NOMO-1 treated with DMSO at 0.1 percent for 48 hours (cell line): ENCODE measurements at regions not wholly inside any gene's neighbourhood (a gene's known extent, or its start where the extent isn't known, plus 50 kb on each side); places are given as distances from the start of the nearest gene placed in this dataset.
"Not testable (repeated sequence)": the region's sequence is repeated elsewhere in the genome, so short reads cannot be mapped to it uniquely, and the experiment has no call there.

Experiments used
- DNase-seq: peaks from one replicate; lab custom pipeline; 2025; ENCODE audit not compliant: unreplicated experiment; lab: John Stamatoyannopoulos, UW

DNA sequence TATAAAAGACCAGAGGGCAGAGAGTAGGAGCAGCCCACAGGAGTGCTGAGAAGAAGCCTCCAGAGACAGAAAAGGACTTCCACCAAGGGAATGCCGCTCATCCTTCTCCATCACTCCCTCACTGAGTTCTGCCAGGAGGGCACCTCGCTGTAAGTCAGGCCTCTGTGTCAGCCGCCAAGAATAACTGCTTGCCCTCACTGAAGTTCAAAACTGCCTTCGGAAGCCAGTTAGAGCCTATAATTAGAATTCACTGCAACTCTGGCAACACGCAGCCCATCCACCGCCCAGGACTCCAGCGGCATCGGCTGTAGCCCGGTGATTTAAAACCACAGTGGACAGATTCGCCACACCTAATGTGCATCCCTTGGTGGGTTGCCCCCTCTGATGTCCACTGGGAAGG is 281.8 kb upstream of the ZNF507 start:
- no peak for DNase-seq

DNA sequence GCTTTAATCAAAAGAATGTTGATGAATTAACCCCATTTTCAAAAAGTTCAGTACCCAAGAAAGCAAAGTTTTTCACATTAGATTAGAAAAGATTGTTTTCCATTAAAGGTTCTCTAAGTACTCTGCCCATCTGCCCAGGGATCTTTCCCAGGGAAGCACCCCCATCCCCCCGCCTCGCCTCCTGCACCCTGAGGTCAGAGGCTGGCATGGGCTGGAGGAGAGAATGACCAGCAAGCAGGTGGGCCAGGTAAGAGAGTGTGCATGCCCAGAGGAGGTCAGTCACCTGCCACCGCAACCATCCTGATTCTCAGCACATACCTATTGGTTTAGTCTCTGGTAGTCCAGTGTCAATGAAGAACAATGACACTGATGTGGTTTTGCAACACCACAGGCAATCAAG is 279.4 kb upstream of the ZNF507 start:
- no peak for DNase-seq

DNA sequence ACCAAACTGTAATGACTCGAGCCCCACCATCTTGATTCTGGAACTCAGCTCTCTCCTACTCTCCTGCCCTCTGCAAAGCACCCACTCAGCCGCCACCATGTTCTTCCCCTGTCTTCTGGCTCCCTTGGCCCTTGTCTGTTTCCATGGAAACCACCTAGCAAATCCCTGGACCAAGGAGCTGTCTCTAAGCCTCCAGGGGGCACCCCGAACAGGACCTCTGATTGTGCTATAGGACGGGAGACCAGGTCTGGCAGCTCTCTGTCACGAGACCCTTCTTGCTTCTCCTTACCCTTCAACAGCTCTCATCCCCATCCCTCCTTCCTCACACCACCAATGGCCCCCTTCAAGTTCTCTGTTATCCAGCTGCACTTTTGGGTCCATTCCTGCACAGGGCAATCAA is 277.7 kb upstream of the ZNF507 start:
- DNase-seq: no peak

DNA sequence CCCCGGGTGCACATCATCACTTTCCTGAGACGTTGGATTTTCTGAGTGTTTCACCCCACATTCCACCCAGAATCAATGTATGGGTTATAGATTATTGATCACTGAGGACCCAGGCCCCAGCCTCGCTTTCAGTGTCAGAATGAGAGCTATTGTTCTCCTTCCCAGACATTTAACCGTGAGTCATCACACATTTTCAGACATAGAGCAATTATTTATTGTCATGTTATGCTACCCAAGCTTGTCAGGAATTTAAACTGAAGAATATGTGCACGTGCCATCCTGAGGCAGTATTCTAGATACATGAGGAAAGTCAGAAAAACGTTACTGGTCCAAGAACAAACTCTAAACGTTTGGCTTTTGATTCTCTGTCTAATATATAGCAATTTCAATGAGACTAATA is 276.6 kb upstream of the ZNF507 start:
- DNase-seq: no peak

DNA sequence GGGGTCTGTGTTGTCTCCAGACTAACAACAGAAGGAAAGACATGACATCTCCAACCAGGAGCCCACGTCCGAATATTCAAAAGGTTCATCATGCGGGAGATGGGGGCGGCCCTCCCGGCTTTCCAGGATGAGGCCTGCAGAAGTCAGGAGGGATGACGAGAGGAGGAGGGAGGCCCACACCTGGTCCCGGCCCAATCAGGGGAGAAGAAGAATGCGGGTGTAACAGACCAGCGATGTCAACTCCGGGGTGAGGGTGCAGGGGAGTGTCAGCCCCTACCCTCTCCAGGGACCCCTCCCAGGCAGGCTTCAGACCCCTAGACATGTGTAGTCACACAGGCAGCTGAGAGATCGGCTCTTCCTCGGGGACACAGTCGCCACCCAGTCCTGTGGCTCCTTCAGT is 275.3 kb upstream of the ZNF507 start:
- no peak for DNase-seq

DNA sequence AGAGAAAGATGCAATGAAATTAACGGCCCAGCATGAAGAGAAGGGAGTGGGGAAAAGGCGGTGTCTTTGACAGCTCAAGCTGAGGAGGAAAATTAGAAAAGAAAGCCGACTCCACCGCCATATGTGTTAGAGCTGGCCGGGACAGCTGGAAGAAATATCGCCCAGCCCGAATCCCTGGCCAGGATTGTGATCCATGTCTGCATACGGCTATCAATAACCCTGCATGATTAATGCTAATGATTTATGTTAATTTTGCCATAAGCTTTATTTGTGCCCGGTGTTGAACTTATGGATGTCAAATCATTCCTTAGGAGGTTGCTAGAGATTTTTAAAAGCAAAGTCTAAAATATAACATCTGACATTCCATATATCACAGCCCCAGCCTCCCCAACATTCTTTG is 263.4 kb upstream of the ZNF507 start:
- DNase-seq: no peak

DNA sequence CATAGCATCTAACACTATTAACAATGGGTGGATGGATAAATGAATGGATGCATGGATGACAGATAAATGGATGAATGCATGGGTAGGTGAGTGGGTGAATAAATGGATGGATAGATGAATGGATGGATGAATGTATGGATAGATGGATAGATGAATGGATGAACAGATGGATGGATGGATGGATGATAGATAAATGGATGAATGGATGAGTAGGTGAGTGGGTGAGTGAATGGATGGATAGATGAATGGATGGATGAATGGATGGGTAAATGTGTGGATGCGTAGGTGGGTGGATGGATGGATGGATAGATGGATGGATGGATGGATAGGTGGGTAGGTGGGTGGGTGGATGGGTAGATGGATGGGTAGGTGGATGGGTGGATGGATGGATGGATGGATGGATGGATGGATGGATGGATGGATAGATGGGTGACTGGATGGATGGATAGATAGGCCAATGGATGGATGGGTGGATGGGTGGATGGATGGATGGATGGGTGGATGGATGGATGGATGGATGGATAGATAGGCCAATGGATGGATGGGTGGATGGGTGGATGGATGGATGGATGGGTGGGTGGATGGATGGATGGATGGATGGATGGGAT is 260.6 kb upstream of the ZNF507 start:
- DNase-seq: not testable (repeated sequence)

DNA sequence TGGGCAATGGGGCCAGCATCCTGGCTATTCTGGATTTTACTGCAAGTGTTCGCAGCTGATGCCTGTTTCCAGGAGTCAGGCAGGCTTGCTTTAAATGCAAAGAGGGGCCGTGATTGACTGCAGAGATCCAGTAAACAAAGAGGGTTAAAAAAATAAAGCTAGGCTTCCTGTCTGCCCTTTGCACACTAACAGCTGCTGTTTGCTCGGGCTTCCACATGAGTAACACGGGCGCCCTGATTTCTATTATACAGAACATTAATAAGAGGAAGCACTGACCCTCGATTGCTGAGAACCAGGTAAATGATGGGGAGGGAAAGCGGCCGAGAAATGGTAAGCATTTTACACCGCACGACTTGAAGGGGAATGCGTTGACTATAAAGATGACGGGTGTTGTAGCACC is 254.2 kb upstream of the ZNF507 start:
- DNase-seq: no peak

DNA sequence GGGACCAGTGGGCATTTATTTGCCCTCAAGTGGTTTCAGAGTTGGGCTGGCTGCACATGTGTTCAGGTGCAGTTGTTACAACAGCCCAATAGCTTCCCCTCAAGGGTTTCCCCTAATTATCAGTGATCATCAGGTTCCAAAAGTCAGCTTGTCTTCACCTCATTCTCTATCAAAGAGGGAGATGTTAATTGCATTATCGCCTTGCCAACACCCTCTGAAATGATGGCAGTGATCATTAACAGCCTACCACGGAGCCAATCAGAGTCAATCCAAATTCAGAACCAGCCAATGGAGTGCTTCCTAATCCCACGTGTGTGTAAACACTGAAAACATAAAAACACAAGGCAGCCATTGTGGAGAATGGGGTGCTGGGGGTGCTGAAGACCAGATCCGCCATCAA is 248.4 kb upstream of the ZNF507 start:
- DNase-seq: no peak

DNA sequence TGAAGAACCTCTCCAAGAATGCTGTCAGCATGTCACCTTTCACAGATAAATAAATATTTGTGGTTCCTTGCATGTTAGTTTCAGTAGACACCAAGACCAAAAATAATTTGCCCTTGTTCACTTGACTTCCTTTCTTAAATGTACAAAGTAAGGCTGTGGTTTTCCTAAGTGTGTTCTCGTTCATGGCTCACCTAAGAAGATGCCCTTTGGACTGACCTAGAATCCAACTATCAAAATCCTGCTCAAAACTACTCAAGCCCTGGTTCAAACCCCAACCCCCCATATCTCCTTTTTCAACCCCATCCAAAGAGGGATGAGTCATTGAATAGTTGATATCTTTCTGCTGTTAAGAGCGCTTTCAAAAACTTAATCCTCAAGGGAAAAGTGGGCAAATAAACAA is 247.8 kb upstream of the ZNF507 start:
- no peak for DNase-seq

DNA sequence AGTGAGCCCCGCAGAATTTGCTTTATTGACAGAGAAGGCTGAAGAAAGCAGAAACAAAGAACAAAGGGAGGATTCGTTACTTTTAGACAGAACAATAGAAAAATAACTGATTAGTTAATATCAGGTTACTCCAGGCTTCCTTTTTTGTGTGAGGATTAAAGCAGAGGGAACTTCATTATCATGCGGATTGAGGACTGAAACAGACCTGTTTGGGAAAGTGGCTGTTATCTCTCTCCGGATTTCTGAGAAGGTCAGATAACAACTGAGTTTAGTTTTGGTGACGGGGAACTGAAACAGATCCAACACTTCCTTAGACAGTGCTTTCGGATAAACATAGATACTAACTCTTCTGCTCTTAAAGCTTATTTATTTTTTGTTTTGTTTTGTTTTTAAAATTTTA is 246.4 kb upstream of the ZNF507 start:
- DNase-seq: no peak

DNA sequence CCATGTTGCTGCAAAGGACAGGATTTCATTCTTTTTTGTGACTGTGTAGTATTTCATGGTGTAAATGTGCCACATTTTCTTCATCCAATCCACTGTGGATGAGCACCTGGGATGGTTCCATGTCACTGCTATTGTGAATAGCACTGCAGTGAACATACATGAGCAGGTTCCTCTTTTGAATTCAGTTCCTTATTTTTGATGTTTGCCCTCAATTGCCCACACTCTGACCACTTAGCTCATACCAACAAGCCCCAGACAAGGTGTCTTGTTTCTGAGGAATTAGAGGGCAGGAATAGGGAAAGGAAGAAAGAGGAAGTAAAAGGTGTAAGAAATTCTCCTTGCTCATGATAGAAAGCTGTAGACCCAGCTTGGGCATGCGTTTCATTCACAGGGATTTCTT is 244.2 kb upstream of the ZNF507 start:
- DNase-seq: peak; percentile 11

DNA sequence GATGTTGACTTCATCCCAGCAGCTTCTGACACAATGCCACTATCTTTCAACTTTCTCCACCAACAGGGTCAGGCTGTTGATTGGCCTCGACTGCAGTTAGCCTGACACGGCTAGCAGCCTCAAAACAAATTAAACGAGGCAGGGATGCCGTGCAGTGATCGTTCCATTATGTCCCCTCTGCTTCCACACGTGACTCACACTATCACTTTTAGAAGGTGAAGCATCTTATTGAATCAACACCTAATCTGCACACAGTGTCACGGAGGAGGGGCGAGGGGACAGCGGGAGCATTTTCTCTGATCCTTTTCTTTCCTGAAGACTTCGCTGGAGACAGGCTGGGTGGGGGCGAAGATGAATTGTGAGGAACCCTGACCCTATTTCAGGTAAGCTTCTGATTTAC is 241.9 kb upstream of the ZNF507 start:
- DNase-seq: no peak

DNA sequence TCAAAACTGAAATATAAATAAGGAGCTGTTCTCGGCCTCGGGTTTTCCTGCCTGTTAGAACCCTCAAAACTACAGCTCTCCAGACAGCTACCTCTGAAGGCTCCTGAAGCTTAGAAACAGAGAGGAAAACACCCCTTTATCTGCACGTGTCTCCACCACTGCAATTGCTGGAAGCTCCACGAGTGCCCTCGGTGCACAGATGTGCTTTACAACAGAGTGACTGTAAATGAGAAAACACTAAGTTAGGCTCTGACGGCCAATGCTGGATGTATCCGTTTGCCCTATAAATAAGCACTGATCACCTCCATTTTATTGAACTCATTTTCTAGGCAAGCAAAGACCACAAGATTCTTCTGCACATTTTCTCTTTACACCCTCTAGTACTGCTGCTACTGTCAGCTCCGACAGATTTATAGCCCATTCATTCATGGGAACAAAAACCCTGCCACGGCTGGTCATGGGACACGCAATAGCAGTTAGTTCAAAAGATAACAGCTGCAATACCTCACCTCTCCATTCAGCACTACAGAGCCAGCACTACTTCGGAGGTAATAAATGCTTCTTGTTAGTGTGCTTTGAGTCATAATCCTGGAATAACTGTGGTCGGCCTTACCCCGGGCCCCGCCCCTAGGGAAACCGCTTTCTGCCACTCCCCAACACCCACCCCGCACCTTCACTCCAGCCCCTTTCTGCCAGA is 241.1 kb upstream of the ZNF507 start:
- DNase-seq: no peak

DNA sequence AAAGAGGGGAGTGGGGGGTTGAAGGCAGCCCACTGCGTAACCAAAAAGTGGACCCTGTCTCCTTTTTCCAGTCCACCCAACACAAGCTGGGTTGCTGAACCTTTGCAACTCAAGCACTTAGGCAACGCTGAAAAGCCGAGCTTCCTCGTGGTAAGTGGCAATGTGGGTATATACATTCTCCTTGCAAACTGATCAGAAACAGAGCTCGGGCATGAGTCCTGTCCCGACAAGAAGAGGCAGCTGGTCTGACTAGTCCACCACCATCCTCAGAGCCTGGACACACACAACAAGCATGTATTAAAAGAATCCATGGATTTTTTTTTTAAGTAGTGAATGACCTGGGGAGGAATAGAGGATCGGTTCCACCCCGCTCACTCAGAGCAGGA is 240.6 kb upstream of the ZNF507 start:
- DNase-seq: no peak

DNA sequence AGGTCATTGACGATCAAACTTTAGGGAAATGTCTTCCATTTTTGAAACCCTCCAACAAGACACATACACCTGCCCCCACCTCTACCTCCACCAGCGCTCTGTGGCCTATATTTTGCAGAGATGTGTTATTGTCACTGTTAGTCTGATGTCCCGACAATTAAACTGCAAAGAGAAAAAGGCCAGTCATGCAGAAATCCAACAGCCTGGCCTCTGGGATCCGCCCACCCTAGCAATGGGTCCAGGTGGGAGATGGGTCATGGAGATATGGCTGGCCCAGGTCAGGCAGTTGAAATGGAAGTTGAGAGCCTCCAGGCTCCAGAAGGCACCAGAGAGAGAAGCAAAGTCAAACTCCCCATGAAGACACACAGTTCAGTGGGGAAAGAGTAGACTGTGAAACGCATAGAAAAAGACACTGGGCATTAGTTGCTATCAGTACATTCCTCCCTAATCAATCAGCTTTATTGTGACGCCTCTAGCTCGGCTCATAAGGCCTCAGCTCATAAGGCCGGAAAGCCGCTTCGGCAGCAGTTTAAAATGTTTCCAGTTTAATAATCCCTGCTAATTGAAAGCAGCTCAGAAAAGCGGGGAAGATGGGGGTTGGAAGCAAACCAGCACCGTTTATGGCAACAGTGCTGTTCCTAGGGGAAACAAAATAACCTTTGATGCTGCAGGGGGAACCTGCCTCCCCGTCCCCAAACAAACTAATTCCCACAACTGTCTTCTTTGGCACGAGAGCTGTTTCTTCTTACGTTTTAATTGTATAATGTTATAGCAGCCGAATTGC is 239.7 kb upstream of the ZNF507 start:
- no peak for DNase-seq

DNA sequence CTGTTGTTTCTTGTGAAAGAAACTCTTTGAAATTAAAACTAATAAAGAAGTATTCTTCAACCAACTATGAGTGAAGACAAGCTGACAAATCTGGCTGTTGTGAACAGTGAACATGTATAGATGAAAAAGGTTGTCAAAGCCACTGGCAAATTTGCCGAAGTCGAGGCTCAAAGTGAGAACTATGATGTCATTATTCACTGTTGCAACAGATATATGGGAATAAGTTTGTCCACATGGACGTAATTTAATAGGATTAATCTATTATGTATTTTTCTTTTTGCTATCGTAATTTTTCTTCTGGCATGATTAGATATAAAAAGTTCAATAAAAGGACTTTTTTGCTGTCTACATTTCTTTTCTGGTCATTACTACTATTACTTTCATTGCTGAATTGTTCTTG is 223.2 kb upstream of the ZNF507 start:
- no peak for DNase-seq

DNA sequence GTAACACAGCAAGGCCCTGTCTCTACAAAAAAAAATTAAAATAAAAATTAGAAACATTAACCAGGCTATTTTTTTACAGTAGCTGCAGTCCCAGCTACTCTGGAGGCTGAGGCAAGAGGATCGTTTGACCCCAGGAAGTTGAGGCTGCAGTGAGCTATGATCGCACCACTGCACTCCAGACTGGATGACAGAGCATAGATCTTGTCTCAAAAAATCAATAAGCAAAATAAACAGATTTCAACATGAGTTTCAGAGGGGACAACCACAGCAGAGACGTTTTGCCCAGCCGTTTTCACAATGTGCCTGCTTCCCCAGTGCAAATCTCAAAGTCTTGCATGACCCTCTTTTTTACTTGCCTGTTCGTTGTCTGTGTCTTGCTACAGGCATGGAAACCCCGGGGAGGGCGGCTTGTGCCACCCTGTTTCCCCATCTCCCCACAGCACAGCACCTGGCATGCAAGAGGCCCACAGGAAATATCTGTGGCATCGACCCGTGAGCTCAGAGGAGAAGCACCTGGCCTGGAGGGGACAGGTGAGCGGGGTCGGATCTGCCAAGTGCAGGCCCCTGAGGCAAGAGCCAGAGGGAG is 222.0 kb upstream of the ZNF507 start:
- DNase-seq: no peak

DNA sequence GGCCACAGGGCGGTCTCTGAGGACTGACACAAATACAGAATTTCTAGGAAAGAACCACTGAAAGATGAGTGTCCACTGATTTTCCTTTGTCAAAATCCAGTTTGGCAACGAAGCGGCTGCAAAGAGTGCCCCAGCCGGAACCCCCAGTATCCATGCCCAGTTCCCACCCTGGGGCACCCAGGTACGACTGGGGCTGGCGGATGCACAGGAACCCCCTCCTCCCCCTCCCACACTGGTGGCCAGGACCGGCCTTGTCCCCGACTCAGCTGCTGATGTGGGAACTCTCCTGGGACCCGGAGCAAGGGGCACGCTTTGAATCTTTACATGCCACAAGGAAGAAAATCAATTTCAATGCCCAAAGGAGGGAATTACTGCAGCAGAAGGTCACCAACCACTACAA is 220.8 kb upstream of the ZNF507 start:
- DNase-seq: no peak

DNA sequence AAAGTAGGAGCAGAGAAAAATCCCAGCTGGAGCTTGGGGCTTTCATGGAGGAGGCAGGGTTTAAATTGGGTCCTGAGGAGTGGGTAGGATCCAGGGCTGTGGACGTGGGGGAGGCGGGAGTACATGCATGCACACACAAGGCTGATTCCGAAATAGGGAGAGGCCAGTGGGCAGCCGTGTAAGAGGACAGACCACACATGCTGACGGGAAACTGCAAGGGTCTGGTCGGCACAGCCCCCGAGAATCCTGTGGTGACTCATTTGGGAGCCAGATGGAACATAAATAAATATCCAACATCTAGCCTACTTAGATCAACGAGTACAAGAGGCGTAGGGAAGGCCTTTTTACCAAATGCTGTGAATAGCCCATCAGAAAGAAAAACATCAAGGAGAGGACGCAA is 216.3 kb upstream of the ZNF507 start:
- no peak for DNase-seq

DNA sequence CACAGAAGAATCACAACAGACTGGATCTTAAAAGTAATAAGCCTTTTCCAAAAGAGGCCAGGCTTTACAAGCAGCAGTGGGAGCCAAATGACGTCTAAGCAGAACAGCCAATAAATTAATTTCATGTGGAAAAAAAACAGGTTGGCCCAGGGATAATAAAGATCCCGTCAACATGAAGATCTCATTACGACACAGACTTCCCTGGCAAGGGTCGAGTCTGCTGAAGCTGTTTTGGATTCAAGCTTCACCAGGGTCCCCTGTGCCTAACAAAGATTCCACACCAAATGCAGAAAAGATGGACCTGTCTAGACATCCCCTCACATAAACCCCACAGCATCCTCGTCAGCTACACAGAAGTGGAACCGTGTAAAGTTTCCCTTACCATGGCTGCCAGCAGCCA is 215.1 kb upstream of the ZNF507 start:
- DNase-seq: no peak

DNA sequence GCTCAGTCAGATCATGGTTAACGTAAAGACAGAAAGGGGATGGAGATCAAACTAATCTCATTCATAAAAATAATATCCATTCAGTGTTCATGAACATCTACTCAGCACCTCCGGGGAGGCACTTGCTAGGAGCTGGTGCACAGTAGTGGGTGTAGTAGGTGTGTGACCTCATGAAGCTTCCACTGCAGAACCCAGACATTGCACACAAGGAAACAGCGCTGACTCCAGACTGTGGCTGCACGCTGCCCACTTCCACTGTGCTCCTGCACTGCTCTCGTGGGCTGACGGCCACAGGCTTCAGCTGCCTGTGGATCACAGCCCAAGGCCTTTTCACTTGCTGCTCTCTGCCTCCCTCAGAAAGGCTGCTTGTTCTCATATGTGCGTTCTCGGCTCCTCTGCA is 214.4 kb upstream of the ZNF507 start:
- no peak for DNase-seq
